ENCODE measurements at regions not wholly inside any gene's neighbourhood (a gene's known extent, or its start where the extent isn't known, plus 50 kb on each side); places are given as distances from the start of the nearest gene placed in this dataset.

- no peak for ATAC-seq
Measured at GRCh38 chr12:18141048-18141982, 51.3 kb upstream of the RERGL start.

More at GRCh38 chr12:18141048-18141982, 51.3 kb upstream of the RERGL start:
- no peak overlapping the region for H3K27ac ChIP-seq (ENCODE audit: low read depth)
- no peak overlapping the region for H3K4me2 ChIP-seq
- H3K4me1 ChIP-seq (ENCODE audit: insufficient read depth) = no peaks in the 10 kb centered on the region
- H3K27me3 ChIP-seq (ENCODE audit: insufficient read depth) = no peaks in the 10 kb centered on the region
- H2AFZ ChIP-seq = no peak overlapping the region
- H3K9me2 ChIP-seq (ENCODE audit: insufficient read depth) = no peaks in the 10 kb centered on the region
- H3K79me2 ChIP-seq (replicated peaks; ENCODE audit: insufficient read depth) = no peaks in the 10 kb centered on the region
- no peaks in the 10 kb centered on the region for H4K20me1 ChIP-seq (replicated peaks; ENCODE audit: insufficient read depth)
- H3K27me3 Mint-ChIP-seq (ENCODE audit: insufficient read depth, low read depth, poor library complexity) = no peaks in the 10 kb centered on the region
- H3K4me3 ChIP-seq = no peak overlapping the region
- H3K27ac Mint-ChIP-seq = no peak overlapping the region
- no peak overlapping the region for H3K4me3 Mint-ChIP-seq
- no peak for DNase-seq (ENCODE audit: low spot score)
- no peaks in the 10 kb centered on the region for H3K36me3 ChIP-seq (ENCODE audit: insufficient read depth)
- H3K9me3 Mint-ChIP-seq = no peaks in the 10 kb centered on the region
- H3F3A ChIP-seq (replicated peaks; ENCODE audit: low read depth) = no peaks in the 10 kb centered on the region
- H3K4me1 Mint-ChIP-seq = no peaks in the 10 kb centered on the region
- no peaks in the 10 kb centered on the region for H3K36me3 Mint-ChIP-seq (ENCODE audit: low read depth)
- TF ChIP-seq JUNB (IDR thresholded peaks at IDR 0.05; ENCODE audit: unreplicated experiment) (no peak), EZH2phosphoT487 (IDR thresholded peaks at IDR 0.05; ENCODE audit: unreplicated experiment) (no peak), ETS1 (IDR thresholded peaks at IDR 0.05) (no peak), CREB1 (CRISPR knock-in tag; IDR thresholded peaks at IDR 0.05; ENCODE audit: low read depth) (no peak), EZH2 (IDR thresholded peaks at IDR 0.05; ENCODE audit: low read depth, unreplicated experiment) (no peak), ZNF114 (CRISPR knock-in tag; IDR thresholded peaks at IDR 0.05) (no peak), NANOG (IDR thresholded peaks at IDR 0.05; ENCODE audit: borderline replicate concordance) (no peak), ZNF331 (CRISPR knock-in tag; IDR thresholded peaks at IDR 0.05; ENCODE audit: low read depth) (no peak), POLR2AphosphoS5 (IDR thresholded peaks at IDR 0.05; ENCODE audit: low read depth) (no peak), STAT1 (IDR thresholded peaks at IDR 0.05; ENCODE audit: unreplicated experiment) (no peak)
- TF ChIP-seq, protein P1, sequence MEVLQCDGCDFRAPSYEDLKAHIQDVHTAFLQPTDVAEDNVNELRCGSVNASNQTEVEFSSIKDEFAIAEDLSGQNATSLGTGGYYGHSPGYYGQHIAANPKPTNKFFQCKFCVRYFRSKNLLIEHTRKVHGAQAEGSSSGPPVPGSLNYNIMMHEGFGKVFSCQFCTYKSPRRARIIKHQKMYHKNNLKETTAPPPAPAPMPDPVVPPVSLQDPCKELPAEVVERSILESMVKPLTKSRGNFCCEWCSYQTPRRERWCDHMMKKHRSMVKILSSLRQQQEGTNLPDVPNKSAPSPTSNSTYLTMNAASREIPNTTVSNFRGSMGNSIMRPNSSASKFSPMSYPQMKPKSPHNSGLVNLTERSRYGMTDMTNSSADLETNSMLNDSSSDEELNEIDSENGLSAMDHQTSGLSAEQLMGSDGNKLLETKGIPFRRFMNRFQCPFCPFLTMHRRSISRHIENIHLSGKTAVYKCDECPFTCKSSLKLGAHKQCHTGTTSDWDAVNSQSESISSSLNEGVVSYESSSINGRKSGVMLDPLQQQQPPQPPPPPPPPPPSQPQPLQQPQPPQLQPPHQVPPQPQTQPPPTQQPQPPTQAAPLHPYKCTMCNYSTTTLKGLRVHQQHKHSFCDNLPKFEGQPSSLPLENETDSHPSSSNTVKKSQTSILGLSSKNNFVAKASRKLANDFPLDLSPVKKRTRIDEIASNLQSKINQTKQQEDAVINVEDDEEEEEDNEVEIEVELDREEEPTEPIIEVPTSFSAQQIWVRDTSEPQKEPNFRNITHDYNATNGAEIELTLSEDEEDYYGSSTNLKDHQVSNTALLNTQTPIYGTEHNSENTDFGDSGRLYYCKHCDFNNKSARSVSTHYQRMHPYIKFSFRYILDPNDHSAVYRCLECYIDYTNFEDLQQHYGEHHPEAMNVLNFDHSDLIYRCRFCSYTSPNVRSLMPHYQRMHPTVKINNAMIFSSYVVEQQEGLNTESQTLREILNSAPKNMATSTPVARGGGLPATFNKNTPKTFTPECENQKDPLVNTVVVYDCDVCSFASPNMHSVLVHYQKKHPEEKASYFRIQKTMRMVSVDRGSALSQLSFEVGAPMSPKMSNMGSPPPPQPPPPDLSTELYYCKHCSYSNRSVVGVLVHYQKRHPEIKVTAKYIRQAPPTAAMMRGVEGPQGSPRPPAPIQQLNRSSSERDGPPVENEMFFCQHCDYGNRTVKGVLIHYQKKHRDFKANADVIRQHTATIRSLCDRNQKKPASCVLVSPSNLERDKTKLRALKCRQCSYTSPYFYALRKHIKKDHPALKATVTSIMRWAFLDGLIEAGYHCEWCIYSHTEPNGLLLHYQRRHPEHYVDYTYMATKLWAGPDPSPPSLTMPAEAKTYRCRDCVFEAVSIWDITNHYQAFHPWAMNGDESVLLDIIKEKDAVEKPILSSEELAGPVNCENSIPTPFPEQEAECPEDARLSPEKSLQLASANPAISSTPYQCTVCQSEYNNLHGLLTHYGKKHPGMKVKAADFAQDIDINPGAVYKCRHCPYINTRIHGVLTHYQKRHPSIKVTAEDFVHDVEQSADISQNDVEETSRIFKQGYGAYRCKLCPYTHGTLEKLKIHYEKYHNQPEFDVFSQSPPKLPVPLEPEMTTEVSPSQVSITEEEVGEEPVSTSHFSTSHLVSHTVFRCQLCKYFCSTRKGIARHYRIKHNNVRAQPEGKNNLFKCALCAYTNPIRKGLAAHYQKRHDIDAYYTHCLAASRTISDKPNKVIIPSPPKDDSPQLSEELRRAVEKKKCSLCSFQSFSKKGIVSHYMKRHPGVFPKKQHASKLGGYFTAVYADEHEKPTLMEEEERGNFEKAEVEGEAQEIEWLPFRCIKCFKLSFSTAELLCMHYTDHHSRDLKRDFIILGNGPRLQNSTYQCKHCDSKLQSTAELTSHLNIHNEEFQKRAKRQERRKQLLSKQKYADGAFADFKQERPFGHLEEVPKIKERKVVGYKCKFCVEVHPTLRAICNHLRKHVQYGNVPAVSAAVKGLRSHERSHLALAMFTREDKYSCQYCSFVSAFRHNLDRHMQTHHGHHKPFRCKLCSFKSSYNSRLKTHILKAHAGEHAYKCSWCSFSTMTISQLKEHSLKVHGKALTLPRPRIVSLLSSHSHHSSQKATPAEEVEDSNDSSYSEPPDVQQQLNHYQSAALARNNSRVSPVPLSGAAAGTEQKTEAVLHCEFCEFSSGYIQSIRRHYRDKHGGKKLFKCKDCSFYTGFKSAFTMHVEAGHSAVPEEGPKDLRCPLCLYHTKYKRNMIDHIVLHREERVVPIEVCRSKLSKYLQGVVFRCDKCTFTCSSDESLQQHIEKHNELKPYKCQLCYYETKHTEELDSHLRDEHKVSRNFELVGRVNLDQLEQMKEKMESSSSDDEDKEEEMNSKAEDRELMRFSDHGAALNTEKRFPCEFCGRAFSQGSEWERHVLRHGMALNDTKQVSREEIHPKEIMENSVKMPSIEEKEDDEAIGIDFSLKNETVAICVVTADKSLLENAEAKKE (CRISPR knock-in tag; IDR thresholded peaks at IDR 0.05) = no peak
- TF ChIP-seq, protein P2, sequence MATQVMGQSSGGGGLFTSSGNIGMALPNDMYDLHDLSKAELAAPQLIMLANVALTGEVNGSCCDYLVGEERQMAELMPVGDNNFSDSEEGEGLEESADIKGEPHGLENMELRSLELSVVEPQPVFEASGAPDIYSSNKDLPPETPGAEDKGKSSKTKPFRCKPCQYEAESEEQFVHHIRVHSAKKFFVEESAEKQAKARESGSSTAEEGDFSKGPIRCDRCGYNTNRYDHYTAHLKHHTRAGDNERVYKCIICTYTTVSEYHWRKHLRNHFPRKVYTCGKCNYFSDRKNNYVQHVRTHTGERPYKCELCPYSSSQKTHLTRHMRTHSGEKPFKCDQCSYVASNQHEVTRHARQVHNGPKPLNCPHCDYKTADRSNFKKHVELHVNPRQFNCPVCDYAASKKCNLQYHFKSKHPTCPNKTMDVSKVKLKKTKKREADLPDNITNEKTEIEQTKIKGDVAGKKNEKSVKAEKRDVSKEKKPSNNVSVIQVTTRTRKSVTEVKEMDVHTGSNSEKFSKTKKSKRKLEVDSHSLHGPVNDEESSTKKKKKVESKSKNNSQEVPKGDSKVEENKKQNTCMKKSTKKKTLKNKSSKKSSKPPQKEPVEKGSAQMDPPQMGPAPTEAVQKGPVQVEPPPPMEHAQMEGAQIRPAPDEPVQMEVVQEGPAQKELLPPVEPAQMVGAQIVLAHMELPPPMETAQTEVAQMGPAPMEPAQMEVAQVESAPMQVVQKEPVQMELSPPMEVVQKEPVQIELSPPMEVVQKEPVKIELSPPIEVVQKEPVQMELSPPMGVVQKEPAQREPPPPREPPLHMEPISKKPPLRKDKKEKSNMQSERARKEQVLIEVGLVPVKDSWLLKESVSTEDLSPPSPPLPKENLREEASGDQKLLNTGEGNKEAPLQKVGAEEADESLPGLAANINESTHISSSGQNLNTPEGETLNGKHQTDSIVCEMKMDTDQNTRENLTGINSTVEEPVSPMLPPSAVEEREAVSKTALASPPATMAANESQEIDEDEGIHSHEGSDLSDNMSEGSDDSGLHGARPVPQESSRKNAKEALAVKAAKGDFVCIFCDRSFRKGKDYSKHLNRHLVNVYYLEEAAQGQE (IDR thresholded peaks at IDR 0.05; ENCODE audit: unreplicated experiment) = no peak
- TF ChIP-seq, protein P3, sequence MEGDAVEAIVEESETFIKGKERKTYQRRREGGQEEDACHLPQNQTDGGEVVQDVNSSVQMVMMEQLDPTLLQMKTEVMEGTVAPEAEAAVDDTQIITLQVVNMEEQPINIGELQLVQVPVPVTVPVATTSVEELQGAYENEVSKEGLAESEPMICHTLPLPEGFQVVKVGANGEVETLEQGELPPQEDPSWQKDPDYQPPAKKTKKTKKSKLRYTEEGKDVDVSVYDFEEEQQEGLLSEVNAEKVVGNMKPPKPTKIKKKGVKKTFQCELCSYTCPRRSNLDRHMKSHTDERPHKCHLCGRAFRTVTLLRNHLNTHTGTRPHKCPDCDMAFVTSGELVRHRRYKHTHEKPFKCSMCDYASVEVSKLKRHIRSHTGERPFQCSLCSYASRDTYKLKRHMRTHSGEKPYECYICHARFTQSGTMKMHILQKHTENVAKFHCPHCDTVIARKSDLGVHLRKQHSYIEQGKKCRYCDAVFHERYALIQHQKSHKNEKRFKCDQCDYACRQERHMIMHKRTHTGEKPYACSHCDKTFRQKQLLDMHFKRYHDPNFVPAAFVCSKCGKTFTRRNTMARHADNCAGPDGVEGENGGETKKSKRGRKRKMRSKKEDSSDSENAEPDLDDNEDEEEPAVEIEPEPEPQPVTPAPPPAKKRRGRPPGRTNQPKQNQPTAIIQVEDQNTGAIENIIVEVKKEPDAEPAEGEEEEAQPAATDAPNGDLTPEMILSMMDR (conservative IDR thresholded peaks at IDR 0.05; ENCODE audit: low read depth in 2 of 2) = no peak
